PC-9 (cell line): ENCODE measurements at regions not wholly inside any gene's neighbourhood (a gene's known extent, or its start where the extent isn't known, plus 50 kb on each side); places are given as distances from the start of the nearest gene placed in this dataset.

Experiments used
- CTCF ChIP-seq: fragments of 200-600 bp; sonication (generic); conservative IDR thresholded peaks from 2 replicates; pipeline ENCODE4 v1.6.1; 2017; ENCODE audit warnings: mixed run types, antibody characterized with exemption, mild to moderate bottlenecking, moderate library complexity
- EZH2 ChIP-seq: fragments of 200-600 bp; sonication (generic); IDR thresholded peaks from 2 replicates; pipeline ENCODE4 v1.8.0; 2017; ENCODE audit warnings: antibody characterized with exemption, low read depth

DNA sequence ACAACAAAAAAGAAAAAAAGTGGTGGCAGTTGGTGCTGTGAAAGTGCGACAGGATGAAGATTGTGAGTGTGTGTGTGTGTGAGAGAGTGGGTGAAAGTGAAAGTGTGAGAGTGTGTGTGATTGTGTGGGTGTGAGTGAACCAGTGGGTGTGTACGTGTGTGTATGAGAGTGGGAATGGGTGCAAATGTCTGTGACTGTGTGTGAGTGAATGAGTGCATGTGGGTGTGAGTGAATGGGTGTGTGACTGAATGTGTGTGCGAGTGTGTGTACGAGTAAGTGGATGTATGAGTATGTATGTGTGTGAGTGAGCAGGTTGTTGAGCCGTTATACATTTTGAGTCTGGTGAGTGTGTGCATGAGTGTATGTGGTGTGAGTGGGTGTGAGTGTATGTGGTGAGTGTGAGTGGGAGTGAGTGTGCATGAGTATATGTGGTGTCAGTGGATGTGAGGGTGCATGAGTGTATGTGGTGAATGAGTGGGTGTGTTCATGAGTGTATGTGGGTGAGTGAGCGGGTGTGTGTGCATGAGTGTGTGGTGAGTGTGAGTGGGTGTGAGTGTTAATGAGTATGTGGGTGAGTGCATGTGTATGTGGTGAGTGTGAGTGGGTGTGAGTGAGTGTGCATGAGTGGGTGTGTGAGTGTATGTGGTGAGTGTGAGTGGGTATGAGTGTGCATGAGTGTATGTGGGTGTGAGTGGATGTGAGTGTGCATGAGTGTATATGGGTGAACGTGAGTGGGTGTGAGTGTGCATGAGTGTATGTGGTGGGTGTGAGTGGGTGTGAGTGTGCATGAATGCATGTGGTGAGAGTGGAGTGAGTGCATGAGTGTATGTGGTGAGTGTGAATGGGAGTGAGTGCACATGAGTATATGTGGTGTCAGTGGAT is 69.3 kb upstream of the HPCAL1 start:
- no peak for TF ChIP-seq CTCF
- TF ChIP-seq EZH2, result no peak
